ENCODE measurements at regions not wholly inside any gene's neighbourhood (a gene's known extent, or its start where the extent isn't known, plus 50 kb on each side); places are given as distances from the start of the nearest gene placed in this dataset.

DNA sequence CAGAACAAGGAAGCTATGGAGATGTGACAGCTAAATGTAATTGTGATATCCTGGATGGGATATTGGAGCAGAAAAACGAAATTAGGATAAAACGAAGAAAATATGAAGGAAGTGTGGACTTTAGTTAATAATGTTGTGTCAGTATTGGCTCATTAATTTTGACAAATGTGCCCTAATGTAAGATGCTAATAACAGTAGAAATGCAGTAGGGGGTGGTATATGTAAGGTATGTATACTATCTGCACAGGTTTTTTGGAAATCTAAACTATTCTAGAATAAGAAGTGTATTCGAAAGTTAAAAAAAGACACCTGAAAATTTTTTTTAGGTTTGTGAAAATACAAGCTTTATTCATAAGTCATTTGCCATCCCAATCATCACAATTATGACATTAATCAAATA, 421.4 kb upstream of the B3GALT2 start:
- no peak for ATAC-seq

DNA sequence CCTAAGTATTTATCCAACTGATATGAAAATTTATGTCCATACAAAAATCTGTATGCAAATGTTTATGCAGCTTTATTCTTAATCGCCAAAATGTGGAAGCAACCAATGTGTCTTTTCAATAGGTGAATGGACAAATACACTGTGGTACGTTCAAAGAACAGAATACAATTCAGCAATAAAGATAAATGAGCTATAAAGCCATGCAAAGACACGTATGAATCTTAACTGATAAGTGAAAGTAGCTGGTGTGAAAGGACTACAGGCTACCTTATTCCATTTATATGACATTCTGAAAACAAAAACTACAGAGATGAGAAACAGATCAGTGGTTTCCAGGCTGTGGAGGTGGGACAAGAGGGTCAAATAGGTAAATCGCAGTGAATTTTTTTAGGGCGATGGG, 419.6 kb upstream of the B3GALT2 start:
- TF ChIP-seq ZNF8 (CRISPR knock-in tag; IDR thresholded peaks at IDR 0.05) (no peak), ESRRG (CRISPR knock-in tag; IDR thresholded peaks at IDR 0.05) (no peak)
- TF ChIP-seq, protein P1, sequence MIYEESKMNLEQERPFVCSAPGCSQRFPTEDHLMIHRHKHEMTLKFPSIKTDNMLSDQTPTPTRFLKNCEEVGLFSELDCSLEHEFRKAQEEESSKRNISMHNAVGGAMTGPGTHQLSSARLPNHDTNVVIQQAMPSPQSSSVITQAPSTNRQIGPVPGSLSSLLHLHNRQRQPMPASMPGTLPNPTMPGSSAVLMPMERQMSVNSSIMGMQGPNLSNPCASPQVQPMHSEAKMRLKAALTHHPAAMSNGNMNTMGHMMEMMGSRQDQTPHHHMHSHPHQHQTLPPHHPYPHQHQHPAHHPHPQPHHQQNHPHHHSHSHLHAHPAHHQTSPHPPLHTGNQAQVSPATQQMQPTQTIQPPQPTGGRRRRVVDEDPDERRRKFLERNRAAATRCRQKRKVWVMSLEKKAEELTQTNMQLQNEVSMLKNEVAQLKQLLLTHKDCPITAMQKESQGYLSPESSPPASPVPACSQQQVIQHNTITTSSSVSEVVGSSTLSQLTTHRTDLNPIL (CRISPR knock-in tag; IDR thresholded peaks at IDR 0.05; ENCODE audit: low read depth): no peak

More for the DNA sequence above, 421.4 kb upstream of the B3GALT2 start:
- TF ChIP-seq, protein P2, sequence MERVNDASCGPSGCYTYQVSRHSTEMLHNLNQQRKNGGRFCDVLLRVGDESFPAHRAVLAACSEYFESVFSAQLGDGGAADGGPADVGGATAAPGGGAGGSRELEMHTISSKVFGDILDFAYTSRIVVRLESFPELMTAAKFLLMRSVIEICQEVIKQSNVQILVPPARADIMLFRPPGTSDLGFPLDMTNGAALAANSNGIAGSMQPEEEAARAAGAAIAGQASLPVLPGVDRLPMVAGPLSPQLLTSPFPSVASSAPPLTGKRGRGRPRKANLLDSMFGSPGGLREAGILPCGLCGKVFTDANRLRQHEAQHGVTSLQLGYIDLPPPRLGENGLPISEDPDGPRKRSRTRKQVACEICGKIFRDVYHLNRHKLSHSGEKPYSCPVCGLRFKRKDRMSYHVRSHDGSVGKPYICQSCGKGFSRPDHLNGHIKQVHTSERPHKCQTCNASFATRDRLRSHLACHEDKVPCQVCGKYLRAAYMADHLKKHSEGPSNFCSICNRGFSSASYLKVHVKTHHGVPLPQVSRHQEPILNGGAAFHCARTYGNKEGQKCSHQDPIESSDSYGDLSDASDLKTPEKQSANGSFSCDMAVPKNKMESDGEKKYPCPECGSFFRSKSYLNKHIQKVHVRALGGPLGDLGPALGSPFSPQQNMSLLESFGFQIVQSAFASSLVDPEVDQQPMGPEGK (CRISPR knock-in tag; IDR thresholded peaks at IDR 0.05; ENCODE audit: borderline replicate concordance): no peak
- TF ChIP-seq SNAI2 (CRISPR knock-in tag; IDR thresholded peaks at IDR 0.05) (no peak), ZNF565 (CRISPR knock-in tag; conservative IDR thresholded peaks at IDR 0.05; ENCODE audit: low read depth) (no peak), CSDC2 (CRISPR knock-in tag; IDR thresholded peaks at IDR 0.05) (no peak), TOX (CRISPR knock-in tag; IDR thresholded peaks at IDR 0.05; ENCODE audit: borderline replicate concordance) (no peak), ISL1 (CRISPR knock-in tag; IDR thresholded peaks at IDR 0.05) (no peak), TSHZ2 (CRISPR knock-in tag; IDR thresholded peaks at IDR 0.05) (no peak), OSR1 (CRISPR knock-in tag; IDR thresholded peaks at IDR 0.05) (no peak), ZFP30 (CRISPR knock-in tag; IDR thresholded peaks at IDR 0.05) (no peak), GLIS3 (CRISPR knock-in tag; IDR thresholded peaks at IDR 0.05) (no peak), ESRRG (CRISPR knock-in tag; IDR thresholded peaks at IDR 0.05) (no peak), PPARA (CRISPR knock-in tag; IDR thresholded peaks at IDR 0.05; ENCODE audit: borderline replicate concordance) (no peak), ARNTL (CRISPR knock-in tag; IDR thresholded peaks at IDR 0.05; ENCODE audit: borderline replicate concordance, low read depth) (no peak)
- TF ChIP-seq, protein P3, sequence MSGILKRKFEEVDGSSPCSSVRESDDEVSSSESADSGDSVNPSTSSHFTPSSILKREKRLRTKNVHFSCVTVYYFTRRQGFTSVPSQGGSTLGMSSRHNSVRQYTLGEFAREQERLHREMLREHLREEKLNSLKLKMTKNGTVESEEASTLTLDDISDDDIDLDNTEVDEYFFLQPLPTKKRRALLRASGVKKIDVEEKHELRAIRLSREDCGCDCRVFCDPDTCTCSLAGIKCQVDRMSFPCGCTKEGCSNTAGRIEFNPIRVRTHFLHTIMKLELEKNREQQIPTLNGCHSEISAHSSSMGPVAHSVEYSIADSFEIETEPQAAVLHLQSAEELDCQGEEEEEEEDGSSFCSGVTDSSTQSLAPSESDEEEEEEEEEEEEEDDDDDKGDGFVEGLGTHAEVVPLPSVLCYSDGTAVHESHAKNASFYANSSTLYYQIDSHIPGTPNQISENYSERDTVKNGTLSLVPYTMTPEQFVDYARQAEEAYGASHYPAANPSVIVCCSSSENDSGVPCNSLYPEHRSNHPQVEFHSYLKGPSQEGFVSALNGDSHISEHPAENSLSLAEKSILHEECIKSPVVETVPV (CRISPR knock-in tag; IDR thresholded peaks at IDR 0.05): no peak

DNA sequence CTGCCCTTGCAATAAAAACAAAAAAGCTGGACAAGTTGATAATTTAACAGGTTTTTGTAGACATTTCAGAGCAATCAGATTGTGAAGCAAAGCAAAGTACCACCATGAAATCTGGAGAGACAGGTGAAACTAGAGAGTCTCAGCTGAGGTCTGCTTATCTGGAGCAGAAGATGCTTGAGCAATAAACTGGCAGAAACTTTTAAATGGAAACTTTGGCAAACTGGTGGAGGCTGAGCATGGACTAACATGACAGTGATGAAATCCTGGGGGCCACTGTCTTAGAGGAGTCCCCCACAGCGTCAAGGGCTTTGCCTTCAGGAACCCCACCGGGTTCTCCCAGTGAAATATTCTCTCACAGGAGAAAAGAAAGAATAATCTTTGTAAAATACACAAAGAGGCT, 416.3 kb upstream of the B3GALT2 start:
- no peak for ATAC-seq
- no peak for TF ChIP-seq ZNF8 (CRISPR knock-in tag; IDR thresholded peaks at IDR 0.05)
- no peak for TF ChIP-seq TOX (CRISPR knock-in tag; IDR thresholded peaks at IDR 0.05; ENCODE audit: borderline replicate concordance)
- TF ChIP-seq ISL1 (CRISPR knock-in tag; IDR thresholded peaks at IDR 0.05): no peak
- TF ChIP-seq ZNF70 (CRISPR knock-in tag; IDR thresholded peaks at IDR 0.05): no peak
- TF ChIP-seq BACH2 (CRISPR knock-in tag; IDR thresholded peaks at IDR 0.05; ENCODE audit: borderline replicate concordance): no peak
- TF ChIP-seq RARB (CRISPR knock-in tag; IDR thresholded peaks at IDR 0.05): no peak
- no peak for TF ChIP-seq OSR1 (CRISPR knock-in tag; IDR thresholded peaks at IDR 0.05)
- no peak for TF ChIP-seq TSHZ2 (CRISPR knock-in tag; IDR thresholded peaks at IDR 0.05)

More for the DNA sequence above, 419.6 kb upstream of the B3GALT2 start:
- no peak for ATAC-seq
